NCI-H446 treated with DMSO at 0.1 percent for 48 hours (cell line): ENCODE measurements at regions not wholly inside any gene's neighbourhood (a gene's known extent, or its start where the extent isn't known, plus 50 kb on each side); places are given as distances from the start of the nearest gene placed in this dataset.
"Not testable (repeated sequence)": the region's sequence is repeated elsewhere in the genome, so short reads cannot be mapped to it uniquely, and the experiment has no call there.

Source experiments
- DNase-seq: peaks from one replicate; lab custom pipeline; 2025; lab: John Stamatoyannopoulos, UW

DNA sequence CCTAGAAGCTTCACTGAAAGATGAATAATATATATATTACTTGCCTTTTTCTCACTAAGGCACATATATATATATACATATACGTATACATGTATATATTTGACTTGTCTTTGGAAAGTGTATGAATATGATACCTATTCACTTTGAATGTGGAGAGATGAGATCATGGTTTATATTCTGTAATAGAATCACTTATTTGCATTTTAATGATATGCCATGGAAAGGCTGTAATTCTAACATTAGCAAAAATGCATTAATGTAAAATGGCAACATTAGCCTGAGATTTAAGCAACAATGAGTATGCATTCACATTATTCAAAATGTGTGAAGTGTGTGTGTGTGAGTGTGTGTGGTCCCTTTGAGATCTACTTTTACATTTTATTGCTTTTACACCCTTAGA lies 54.5 kb upstream of the PRKD1 start:
- no peak for DNase-seq

DNA sequence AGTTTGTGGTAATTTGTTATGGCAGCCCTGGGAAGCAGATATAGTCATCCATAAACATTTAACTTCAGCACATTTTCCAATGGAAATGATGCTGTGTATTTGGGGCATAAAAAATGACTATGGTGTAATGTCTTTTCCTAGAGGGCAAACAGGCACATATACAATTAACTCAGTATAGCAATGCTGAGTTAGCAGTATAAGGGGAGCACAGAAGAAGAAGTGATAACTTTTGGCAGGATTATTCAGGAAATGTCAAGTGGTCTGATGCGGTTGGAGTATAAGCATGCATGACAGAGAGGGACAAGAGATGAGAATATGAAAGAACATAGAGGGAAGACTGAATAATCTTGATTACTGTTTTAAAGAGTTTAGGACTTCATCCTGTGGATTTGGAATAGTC lies 55.3 kb upstream of the PRKD1 start:
- no peak for DNase-seq

DNA sequence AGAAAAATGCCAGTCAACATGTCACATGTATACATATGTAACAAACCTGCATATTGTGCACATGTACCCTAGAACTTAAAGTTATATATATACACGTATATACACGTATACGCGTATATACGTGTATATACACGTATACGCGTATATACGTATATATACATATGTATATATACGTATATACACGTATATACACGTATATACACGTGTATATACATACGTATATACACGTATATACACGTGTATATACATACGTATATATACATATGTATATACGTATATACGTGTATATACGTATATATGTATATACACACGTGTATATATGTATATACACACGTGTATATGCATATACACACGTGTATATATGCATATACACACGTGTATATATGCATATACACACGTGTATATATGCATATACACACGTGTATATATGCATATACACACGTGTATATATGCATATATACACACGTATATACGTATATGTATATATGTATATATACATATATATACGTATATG lies 62.8 kb upstream of the PRKD1 start:
- not testable (repeated sequence) for DNase-seq

DNA sequence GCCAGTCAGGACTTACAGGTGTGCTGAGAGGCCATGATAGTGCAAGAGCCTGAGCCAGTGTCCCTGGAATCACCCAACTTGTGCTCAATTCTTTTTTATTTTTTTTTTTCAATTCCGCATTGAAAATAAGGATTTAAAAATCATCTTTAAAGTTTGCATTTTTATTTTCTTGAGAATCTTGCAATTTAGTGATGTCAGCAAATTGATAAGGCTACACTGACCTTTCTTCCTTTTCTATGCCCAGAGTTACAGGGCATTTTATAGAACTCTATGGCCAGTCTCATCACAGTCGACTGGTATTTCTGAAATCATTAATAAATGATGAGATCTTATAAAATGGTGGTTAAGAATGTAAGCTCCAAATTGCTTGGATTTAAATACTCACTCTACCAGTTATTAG lies 63.3 kb upstream of the PRKD1 start:
- DNase-seq = no peak

- no peak for DNase-seq
Observed at GRCh38 chr14:29993143-29993542, 65.5 kb upstream of the PRKD1 start.

DNA sequence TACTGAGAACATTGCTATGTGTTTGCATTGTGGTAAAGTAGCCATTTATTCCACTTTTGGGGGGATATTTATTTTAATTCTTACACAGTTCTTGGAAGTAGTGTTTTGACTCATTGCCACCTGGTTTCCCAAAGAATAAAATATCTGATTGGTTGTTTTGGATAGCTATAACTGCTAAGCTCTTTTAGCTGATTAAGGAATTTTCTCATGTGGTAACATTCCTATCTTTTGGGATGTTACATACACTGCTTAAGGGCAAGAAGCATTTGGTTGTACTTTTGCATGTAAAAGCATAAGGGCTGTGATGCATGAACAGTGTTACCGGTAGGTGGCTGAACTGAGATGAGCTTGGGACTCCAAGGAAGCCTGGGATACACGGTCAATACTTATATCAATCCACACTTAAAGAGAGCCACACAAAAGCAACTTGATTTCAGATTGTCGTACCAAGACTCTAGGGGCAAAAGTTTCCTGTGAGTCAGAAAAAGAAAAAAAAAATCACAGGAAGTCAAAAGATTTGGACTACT lies 71.4 kb upstream of the PRKD1 start:
- DNase-seq = no peak

DNA sequence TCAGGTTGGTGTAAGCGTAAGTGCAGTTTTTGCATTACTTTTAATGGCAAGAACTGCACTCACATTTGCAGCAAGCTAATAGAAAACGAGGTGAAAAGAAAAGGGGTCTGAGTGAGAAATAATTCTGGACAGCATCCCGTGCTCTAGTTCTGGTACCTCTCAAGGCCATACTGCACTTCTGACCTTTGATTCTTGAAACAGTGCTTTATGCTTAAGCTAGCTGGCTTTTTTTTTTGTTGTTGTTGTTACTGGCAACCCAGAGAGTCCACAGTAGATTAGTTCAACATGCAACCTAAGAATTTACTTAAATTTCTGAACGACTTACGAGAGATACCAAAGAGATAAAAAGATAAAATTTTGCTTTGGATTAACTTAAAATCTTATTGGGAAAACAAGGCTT lies 75.2 kb upstream of the PRKD1 start:
- DNase-seq = no peak

DNA sequence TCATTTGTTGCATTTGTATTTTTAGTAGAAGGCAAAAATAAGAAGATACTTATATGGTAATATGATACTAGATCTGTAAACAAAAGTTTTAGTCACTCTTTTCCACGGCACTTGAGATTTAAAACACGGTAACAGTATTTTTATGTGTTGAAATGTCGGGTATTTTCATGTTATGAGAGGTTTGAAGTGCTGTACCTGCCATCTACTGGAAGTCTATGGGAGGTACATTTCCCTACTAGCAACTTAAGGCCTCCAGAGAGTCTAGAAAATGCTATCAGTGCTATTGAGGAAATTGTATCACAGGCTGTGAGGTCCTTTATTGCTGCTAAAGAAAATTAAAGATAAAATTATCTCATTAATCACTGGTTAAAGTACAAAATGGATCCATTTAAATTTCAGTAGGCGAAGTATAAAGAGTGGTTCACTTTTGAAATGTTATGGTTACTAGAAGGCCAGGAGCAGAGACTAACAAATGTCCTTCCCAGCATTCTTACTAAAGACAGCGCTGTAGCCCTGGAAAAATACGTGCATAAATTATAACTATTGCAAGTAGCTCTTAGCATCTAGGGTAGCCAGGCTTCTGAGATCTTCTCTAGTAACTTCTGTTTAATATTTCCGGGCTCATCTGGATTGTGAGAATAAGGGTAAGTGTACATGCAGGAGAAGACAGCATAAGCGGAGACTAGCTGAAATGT lies 77.6 kb upstream of the PRKD1 start:
- peak; percentile 84 for DNase-seq

DNA sequence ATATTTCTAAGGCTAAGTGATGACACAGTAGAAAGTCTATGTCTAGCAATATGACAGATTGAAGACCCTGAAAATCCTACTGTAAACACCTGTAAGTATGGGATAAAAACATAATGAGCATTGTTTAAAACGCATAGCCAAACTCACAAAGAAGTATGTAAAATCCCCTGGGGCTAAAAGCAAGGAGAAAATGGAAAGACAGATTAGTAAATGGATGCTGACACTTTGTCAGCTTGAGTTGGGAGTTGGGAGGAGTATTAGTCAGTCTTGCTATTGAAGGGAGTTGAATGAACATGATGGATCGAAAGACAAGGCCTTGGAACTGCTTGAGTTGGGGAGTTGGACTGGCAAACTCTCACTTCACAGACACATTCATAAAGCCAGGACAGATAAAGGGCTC lies 79.0 kb upstream of the PRKD1 start:
- DNase-seq = no peak

DNA sequence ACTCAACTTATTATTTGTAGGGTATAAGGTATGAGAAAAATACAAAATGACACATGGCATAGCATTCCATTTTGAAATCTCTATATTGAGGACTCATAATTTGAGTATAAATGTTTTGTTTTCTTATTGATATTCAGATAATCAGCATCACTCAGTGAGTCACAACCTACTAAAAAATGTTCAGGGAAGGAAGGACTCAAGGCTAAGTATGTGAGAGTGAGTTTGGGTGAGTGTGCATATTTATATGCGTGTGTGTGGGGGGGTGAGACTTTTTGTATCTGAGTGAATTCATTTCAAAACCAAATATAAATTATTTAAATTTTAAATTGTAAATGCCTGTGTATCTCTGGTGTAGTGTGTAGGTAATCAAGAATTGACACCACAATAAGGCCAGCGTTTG lies 87.8 kb upstream of the PRKD1 start:
- DNase-seq = no peak

GRCh38 chr14:30016002-30016401 lies 88.4 kb upstream of the PRKD1 start:
- no peak for DNase-seq

DNA sequence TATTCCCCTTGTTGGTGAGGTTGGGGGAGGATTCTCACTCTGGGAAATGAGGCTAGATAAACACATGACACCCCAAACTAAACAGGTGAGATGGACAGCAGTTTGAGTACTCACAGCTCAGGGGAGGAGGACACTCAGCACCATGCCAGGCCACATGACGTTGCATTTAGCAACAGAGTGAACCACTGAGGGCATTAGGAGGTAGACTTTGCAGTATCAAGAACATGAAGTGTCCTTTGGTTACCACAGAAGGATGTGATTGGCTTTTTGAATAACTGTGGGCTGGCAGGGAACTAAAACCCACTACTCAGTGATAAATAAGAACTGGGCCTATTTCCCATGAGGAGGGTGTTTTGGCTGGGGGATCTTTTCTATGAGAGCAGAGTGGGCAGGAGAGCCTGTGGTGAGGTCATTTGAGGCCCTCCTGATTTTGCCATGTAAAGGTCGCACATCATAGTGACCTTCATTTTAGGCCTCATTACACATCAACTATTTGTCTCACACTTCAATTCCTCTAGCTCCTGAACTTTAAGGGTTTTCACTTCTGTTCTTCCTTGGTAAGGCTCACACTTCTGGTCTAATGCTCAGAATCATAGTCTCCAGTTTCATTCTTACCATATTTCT lies 89.8 kb upstream of the PRKD1 start:
- DNase-seq = no peak

DNA sequence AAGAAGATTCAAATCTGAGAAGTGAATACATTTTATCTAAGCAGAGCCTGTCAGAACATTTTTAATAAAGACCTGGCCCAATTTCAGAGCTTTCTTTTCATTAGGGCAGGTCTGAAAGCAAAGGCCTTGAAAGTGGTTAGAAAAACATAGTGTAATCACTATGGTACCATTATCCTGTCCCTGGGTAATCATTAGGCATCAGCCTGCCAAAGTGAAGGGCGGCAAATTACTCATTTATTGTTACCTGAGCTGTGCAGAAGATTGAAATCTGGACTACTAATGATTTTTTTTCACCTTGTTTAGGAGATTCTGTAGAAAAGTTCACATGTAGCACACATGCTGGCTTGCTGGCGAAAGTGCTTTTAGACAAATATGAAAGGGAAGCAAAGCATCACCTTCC lies 92.6 kb upstream of the PRKD1 start:
- no peak for DNase-seq

- no peak for DNase-seq
Observed at GRCh38 chr14:30020687-30021086, 93.0 kb upstream of the PRKD1 start.

- DNase-seq = not testable (repeated sequence)
Observed at GRCh38 chr14:30023350-30023749, 95.7 kb upstream of the PRKD1 start.

DNA sequence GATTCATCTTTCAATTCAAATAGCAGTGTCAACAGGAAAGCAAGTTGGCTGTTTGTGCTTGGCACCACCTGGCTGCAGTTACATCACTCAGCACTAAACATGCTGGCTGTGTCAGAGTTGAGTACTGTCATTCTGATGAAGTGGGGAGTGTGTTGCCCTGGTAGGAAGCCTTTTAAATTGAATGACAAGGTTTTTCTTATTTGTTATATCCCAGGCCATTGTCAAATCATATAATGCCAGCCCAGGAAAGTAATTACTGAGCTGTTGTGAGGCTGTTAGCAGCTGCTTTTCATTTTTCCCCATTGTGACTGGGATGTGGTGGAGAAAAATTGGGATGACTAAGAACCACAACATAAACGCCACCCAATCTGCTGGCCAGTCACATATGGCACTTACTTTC lies 106.5 kb upstream of the PRKD1 start:
- peak; percentile 71 for DNase-seq

GRCh38 chr14:30035361-30035760 lies 107.7 kb upstream of the PRKD1 start:
- DNase-seq = no peak

GRCh38 chr14:30045720-30046119 lies 118.1 kb upstream of the PRKD1 start:
- DNase-seq = no peak

GRCh38 chr14:30053103-30053502 lies 125.5 kb upstream of the PRKD1 start:
- DNase-seq = peak; percentile 76

DNA sequence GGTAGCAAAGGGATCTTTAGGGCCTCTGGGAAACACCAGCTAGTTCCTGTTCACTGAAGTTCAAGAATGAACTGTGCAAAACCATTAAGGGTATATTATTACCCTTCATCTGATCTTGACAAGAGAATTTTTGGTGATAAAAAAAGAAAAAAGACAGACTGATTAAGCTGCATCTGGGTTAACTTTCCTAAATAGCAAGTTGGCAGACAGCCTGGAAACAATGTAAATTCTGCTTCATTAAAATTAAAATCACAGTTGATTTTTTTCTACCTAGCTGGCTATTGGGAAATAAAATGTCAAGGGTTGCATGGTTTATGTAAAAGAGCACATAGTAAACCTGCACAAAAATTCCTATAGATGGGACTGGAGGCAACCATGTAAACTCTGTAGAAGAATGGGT lies 126.6 kb upstream of the PRKD1 start:
- peak; percentile 44 for DNase-seq

DNA sequence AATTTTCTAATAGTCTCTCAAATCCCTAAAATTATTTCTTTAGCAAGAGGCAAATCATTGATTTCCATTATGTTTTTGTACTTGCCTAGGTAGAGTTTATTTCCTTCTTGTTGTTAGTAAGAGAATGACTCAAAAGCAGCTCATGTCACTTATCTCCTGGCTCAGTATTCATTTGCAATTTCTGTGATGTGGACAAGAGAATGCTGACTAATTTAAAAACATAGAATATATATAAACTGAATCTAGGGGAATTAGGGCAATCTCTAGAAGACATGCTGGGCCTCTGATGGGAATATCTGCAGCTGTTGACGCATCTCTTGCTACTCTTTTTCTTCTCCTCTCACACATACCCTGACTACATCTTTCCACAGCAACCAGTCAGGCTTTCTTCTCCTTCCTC lies 130.8 kb upstream of the PRKD1 start:
- DNase-seq = no peak

DNA sequence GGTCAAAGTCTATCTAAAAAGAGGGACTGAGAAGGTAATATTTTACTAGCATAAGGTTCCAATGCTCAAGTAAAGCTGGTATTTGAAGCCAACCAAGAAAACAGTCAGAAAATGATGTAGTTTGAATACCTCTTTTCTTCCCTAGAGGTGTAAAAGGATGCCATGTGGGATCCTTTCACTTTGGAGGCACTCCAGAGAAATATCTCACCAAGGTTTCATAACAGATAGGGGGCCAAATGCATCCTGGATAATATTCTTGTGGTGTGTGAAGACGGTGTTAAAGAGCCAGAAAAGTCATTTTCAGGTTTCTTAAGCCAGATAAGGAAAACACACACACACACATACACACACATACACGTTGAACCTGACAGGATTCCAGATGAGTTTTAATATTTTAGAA lies 136.1 kb upstream of the PRKD1 start:
- DNase-seq = no peak

- no peak for DNase-seq
Observed at GRCh38 chr14:30064454-30064853, 136.8 kb upstream of the PRKD1 start.

- DNase-seq = no peak
Observed at GRCh38 chr14:30069536-30069935, 141.9 kb upstream of the PRKD1 start.
